ENCODE measurements at regions not wholly inside any gene's neighbourhood (a gene's known extent, or its start where the extent isn't known, plus 50 kb on each side); places are given as distances from the start of the nearest gene placed in this dataset.

DNA sequence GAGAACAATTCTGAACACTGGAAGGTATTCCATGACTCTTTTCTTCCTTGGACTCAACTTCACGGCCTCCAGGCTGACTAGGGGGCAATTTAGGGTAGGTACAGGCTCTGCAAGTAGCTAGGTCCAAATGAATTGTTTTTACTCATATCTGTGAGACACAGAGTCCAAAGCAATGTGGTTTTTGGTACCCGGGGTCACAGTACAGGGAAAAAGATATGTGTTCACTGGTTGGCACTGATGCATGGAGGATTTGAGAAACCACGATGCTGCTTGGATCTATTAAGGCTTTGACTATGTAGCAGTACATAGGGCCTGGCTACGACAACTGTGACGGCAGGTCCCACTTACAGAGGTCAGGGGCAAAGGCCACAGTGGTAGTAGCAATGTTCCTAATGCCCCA, 200.6 kb downstream of the DUSP10 start:
- TF ChIP-seq CTCF (conservative IDR thresholded peaks at IDR 0.05 in 1 of 2, IDR thresholded peaks at IDR 0.05 in 1 of 2; ENCODE audit: low read depth in 1 of 2, low read length in 2 of 2): no peak
- no peak for TF ChIP-seq EZH2 (IDR thresholded peaks at IDR 0.05; ENCODE audit: low read length, missing control alignments)
